CD4-positive, alpha-beta T cell treated with Interleukin-6 for 4 hours (primary cell): ENCODE measurements at regions not wholly inside any gene's neighbourhood (a gene's known extent, or its start where the extent isn't known, plus 50 kb on each side); places are given as distances from the start of the nearest gene placed in this dataset.

Experiments
- DNase-seq: peaks from one replicate; pipeline ENCODE4 v3.0.0-alpha.2; 2020; ENCODE audit warnings: mixed read lengths

DNA sequence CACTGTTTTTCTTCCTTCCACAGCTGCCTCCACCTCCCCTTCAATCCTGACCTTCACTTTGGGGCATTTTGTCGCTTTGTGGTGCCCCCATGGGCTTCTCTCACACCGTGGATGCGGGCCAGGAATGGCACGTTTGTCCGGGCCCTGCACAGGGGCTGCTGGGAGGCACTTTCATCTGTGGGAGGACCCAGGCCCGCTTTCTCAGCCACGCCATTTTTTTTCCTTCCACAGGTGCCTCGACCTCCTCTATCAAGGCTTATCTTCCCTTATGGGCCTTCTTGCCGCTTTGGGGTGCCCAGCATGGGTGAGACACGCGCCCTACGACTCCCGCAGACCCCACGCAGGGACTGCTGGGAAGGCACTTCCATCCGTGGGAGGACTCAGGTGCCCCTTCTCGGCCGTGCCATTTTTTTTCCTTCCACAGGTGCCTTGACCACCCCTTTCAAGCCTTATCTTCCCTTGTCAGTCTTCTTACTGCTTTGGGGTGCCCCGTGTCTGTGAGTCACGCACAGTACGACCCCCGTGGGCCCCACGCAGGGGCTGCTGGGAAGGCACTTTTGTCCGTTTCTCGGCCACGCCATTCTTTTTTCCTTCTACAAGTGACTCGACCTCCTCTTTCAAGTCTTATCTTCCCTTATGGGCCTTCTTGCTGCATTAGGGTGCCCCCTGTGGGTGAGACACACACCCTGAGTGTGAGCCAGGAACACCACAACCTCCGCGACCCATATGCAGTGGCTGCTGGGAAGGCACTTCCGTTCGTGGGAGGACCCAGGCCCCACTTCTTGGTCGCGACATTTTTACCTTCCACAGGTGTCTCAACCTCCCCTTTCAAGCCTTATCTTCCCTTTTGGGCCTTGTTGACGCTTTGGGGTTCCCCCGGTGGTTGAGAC, 270.7 kb downstream of the ALG10 start:
- DNase-seq, result no peak

DNA sequence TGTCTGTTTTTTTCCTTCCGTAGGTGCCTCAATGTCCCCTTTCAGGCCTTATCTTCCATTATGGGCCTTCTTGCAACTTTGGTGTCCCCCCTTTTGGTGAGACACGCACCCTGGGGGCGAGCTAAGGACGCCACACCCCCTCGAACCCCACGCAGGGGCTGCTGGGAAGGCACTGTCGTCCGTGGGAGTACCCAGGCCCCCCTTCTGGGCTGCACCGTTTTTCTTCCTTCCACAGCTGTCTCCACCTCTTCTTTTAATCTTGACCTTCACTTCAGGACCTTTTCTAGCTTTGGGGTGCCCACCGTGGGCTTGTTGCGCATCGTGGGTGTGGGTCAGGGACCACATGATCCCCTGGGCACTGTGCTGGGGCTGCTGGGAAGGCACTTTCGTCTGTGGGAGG, 271.8 kb downstream of the ALG10 start:
- no peak for DNase-seq

DNA sequence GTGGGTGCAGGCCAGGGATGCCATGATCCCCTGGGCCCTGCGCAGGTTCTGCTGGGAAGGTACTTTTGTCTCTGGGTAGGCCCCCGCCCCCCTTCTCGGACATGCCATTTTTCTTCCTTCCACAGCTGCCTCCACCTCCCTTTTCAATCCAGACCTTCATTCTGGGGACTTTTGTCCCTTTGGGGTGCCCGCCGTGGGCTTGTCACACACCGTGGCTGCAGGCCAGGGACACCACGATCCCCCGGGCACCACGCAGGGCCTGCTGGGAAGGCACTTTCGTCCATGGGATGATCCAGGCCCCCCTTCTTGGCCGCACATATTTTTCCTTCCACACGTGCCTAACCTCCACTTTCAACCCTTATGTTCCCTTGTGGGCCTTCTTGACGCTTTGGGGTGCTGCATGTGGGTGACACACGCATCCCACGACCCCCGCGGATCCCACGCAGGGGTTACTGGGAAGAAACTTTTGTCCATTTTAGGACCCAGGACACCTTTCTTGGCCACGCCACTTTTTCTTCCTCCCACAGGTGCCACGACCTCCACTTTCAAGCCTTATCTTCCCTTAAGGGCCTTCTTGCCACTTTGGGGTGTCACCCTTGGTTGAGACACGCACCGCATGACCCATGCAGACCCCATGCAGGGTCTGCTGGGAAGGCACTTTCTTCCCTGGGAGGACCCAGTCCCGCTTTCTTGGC, 272.5 kb downstream of the ALG10 start:
- no peak for DNase-seq

DNA sequence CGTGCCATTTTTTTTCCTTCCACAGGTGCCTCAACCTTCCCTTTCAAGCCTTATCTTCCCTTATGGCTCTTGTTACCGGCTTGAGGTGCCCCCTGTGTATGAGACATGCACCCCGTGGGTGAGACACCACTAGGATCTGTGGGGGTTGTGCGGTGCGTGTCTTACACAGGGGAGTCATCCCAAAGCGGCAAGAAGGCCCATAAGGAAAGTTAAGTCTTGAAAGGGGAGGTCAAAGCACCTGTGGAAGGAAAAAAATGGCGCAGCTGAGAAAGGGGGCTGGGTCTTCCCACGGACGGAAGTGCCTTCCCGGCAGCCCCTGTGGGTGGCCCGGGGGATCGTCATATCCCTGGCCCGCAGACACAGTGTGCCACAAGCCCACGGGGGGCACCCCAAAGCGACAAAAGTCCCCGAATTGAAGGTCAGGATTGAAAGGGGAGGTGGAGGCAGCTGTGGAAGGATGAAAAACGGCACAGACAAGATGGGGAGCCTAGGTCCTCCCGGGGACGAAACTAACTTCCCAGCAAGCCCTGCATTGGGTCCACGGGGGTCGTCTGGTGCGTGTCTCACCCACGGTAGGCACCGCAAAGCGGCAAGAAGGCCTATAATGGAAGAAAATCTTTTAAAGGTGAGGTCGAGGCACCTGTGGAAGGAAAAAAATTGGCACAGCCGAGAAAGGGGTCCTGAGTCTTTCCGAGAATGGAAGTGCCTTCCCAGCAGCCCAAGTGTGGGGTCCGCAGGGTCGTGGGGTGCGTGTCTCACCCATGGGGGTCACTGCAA, 273.3 kb downstream of the ALG10 start:
- DNase-seq, result no peak

DNA sequence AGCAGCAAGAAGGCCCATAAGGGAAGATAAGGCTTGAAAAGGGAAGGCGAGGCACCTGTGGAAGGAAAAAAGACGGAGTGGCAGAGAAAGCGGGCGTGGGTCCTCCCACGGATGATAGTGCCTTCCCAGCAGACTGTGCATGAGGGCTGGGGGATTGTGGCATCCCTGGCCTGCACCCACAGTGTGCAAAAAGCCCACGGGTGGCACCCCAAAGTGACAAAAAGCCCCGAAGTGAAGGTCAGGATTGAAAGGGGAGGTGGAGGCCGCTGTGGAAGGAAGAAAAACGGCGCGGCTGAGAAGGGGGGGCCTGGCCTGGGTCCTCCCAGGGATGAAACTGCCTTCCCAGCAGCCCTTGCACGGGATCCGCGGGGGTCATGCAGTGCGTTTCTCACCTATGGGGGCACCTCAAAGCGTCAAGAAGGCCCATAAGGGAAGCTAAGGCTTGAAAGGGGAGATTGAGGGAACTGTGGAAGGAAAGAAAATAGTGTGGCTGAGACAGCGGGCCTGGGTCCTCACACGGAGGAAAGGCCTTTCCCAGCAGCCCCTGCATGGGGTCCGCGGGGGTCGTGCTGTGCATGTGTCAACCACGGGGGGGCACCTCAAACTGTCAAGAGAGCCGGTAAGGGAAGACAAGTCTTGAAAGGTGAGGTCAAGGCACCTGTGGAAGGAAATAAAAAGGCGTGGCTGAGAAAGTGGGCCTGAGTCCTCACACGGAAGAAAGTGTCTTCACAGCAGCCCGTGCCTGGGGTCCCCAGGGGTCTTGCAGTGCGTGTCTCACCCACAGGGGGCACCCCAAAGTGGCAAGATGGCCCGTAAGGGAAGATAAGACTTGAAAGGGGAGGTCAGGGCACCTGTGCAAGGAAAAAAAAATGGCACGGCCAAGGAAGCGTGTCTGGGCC, 274.1 kb downstream of the ALG10 start:
- DNase-seq, result no peak

DNA sequence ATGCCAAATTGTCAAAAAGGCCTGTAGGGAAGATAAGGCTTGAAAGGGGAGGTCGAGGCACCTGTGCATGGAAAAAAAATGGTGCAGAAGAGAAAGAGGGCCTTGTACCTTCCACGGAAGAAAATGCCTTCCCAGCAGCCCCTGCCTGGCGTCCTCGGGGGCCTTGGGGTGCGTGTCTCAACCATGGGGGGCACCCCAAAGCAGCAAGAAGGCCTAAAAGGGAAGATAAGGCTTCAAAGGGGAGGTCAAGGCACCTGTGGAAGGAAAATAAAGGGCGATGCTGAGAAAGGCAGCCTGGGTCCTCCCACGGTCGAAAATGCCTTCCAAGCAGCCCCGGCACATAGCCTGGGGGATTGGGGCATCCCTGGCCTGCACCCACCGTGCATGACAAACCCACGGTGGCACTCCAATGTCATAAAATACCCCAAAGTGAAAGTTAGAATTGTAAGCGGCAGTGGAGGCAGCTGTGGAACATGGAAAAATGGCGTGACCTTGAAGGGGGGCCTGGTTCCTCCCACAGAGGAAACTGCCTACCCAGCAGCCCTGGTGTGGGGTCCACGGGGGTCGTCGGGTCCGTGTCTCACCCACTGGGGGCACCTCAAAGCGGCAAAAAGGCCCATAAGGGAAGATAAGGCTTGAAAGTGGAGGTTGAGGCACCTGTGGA, 275.0 kb downstream of the ALG10 start:
- DNase-seq, result no peak

DNA sequence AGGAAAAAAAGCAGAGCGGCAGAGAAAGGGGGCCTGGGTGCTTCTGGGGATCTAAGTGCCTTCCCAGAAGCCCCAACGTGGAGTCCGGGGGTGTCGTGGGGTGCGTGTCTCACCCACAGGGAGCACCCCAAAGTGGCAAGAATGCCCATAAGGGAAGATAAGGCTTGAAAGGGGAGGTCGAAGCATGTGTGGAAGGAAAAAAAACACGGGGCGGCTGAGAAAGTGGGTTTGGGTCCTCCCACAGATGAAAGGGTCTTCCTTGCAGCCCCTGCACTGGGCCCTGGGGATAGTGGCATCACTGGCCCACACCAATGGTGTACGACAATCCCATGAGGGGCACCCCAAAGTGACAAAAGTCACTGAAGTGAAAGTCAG, 275.5 kb downstream of the ALG10 start:
- DNase-seq, result no peak

DNA sequence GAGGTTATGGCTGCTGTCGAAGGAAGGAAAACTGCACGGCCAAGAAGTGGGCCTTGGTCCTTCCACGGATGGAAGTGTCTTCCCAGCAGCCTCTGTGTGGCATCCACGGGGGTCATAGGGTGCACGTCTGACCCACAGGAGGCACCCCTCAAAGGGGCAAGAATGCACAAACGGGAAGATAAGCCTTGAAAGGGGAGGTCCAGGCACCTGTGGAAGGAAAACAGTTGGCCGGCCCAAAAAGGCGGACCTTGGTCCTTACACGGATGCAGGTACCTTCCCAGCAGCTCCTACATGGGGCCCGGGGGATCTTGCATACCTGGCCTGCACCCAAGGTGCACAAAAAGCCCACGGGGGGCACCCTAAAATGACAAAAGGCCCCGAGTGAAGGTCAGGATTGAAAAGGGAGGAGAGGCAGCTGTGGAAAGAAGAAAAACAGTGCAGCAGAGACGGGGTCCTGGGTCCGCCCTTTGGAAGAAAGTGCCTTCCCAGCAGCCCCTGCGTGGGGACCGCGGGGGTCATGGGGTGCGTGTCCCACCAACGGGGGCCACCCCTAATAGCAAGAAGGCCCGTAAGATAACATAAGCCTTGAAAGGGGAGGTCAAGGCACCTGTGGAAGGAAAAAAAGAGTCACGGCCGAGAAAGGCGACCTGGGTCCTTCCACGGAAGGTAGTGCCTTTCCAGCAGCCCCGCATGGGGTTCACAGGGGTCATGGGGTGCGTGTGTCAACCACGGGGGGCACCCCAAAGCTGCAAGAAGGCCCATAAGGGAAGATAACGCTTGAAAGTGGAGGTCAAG, 276.1 kb downstream of the ALG10 start:
- no peak for DNase-seq

DNA sequence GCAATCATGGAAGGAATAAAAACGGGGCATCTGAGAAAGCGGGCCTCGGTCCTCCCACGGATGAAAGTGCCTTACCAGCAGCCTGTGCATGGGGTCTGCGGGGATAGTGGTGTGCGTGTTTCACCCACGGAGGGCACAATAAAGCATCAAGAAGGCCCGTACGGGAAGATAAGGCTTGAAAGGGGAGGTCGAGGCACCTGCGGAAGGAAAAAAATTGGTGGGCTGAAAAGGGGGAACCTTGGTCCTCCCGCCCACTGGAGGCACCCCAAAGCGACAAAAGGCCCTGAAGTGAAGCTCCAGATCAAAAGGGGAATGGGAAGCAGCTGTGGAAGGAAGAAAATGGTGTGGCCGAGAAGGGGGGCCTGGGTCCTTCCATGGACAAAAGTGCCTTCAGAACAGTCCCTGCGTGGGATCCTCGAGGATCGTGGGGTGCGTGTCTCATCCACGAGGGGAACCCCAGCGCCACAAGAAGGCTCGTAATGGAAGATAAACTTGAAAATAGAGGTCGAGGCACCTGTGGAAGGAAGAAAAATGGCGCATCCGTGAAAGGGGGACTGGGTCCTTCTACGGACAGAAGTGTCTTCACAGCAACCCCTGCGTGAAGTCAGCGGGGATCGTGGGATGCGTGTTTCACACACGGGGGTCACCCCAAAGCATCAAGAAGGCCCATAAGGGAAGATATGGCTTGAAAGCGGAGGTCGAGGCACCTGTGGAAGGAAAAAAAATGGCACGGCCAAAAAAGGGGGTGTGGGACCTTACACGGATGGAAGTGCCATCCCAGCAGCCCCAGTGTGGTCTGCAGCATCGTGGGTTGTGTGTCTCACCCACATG, 276.9 kb downstream of the ALG10 start:
- no peak for DNase-seq

DNA sequence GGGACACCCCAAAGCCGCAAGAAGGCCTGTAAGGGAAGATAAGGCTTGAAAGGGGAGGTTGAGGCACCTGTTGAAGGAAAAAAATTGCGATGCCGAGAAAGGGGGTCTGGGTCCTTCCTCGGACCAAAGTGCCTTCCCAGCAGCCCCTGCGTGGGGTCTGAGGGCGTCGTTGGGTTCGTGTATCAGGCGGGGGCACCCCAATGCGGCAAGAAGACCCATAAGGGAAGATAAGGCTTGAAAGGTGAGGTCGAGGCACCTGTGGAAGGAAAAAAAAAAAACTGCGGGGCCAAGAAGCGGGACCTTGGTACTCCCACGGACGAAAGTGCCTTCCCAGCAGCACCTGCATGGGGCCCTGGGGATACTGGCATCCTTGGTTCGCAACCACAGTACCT, 277.5 kb downstream of the ALG10 start:
- no peak for DNase-seq

DNA sequence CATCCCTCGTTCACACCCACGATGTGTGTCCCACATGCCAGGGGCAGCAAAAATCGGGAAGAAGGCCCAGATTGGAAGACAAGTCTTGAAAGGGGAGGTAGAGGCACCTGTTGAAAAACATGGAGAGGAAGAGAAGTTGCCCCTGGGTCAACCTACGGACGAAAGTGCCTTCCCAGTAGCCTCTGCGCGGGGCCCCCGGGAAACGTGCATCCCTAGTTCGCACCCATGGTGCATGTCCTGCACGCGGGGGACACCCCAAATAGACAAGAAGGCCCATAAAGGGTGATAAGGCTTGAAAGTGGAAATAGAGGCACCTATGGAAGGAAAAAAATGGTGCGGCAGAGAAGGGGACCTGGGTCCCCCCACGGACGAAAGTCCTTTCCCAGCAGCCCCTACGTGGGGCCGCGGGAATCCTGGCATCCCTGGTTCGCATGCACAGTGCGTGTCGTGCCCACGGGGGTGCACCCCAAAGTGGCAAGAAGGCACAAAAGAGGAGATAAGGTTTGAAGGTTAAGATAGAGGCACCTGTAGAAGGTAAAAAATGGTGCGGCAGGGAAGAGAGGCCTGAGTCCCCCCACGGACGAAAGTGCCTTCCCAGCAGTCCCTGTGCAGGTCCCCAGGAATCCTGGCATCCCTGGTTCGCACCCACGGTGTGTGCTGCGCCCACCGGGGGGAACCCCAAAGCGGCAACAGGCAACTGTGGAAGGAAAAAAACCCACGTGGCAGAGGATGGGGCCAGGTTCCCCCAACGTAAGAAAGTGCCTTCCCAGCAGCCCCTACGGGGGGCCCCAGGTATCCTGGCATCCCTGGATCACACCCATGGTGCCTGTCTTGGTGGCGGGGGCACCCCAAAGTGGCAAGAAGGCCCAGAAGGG, 278.3 kb downstream of the ALG10 start:
- DNase-seq, result no peak

DNA sequence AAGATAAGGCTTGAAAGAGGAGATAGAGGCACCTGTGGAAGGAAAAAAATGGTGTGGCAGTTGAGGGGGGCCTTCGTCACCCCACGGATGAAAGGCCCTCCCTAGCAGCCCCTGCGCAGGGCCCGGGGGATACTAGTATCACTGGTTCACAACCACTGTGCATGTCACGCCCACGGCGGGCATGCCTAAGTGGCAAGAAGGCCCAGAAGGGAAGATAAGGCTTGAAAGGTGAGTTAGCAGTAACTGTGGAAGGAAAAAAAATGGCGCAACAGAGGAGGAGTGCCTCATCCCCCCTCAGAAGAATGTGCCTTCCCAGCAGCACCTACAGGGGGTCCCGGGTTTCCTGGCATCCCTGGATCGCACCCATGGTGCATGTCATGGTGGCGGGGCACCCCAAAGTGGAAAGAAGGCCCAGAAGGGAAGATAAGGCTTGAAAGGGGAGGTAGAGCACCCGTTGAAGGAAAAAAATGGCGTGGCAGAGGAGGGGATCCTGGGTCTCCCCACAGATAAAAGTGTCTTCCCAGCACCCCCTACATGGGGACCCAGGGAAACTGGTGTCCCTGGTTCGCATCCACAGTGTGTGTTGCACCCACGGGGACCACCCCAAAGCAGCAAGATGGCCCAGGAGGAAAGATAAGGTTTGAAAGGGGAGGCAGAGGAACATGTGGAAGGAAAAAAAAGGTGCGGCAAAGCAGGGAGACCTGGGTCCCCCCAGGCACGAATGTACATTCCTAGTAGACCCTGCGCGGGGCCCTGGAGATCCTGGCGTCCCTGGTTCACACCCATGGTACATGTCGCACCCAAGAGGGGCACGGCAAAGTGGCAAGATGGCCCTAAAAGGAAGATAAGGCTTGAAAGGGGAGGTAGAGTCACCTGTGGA, 279.2 kb downstream of the ALG10 start:
- no peak for DNase-seq

DNA sequence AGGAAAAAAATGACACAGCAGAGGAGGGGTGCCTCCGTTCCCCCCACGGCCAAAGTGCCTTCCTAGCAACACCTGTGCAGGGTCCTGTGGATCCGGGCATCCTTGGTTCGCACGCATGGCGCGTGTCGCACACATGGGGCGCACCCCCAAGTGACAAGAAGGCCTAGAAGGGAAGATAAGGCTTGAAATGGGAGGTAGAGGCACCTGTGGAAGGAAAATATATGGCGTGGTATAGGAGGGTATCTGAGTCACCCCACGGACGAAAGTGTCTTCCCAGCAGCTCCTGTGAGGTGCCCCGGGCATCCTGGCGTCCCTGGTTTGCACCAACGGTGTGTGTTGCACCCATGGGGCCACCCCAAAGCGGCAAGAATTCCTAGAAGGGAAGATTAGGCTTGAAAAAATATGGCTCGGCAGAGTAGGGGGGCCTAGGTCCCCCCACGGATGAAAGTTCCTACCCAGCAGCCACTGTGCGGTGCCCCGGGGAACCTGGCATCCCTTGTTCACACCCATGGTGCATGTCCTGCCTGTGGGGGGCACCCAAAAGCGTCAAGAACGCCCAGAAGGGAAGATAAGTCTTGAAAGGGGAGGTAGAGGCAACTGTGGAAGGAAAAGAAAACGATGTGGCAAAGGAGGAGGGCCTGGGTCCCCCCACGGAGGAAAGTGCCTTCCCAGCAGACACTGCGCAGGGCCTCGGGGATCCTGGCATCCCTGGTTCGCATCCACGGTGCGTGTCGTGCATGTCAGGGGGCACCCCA, 280.0 kb downstream of the ALG10 start:
- no peak for DNase-seq

DNA sequence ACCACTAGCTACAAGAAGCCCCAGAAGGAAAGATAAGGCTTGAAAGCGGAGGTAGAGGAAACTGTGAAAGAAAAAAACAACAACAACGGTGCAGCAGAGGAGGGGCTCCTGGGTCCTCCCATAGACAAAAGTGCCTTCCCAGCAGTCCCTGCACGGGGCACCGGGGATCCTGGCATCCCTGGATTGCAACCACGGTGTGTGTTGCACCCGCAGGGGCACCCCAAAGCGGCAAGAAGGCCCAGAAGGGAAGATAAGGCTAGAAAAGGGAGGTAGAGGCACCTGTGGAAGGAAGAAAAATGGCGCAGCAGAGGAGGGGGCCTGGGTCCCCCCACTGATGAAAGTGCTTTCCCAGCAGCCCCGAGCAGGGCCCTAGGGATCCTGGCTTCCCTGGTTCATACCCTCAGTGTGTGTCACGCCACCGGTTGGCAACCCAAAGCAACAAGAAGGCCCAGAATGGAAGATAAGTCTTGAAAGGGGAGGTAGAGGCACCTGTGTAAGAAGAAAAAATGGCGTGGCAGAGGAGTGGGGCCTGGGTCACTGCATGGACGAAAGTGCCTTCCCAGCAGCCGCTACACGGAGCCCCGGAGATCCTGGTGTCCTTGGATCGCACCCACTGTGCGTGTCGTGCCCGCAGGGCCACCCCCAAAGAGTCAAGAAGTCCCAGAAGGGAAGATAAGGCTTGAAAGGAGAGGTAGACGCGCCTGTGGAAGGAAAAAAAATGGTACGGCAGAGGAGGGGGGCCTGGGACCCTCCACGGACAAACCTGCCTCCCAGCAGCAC, 281.0 kb downstream of the ALG10 start:
- DNase-seq, result no peak

DNA sequence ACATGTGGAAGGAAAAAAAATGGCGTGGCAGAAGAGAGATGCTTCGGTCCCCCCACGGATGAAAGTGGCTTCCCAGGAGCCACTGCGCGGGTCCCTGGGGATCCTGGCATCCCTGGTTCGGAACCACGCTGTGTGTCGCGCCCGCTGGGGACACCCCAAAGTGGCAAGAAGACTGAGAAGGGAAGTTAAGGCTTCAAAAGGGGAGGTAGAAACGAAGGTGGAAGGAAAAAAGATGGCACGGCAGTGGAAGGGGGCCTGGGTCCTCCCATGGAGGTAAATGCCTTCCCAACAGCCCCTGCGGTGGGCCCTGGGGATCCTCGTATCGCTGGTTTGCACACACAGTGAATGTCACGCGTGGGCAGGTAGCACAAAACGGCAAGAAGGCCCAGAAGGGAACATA, 281.7 kb downstream of the ALG10 start:
- DNase-seq, result no peak

DNA sequence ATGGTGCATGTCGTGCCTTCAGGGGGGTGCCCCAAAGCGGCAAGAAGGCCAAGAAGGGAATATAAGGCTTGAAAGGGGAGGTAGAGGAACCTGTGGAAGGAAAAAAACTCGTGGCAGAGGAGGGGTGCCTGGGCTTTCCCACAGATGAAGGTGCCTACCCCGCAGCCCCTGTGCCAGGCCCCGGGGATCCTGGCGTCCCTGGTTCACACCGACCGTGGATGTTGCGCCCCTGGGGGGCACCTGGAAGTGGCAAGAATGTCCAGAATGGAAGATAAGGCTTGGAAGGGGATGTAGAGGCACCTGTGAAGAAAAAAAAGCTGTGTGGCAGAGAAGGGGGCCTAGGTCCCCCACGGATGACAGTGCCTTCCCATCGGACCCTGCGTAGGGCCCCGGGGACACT, 282.2 kb downstream of the ALG10 start:
- no peak for DNase-seq

DNA sequence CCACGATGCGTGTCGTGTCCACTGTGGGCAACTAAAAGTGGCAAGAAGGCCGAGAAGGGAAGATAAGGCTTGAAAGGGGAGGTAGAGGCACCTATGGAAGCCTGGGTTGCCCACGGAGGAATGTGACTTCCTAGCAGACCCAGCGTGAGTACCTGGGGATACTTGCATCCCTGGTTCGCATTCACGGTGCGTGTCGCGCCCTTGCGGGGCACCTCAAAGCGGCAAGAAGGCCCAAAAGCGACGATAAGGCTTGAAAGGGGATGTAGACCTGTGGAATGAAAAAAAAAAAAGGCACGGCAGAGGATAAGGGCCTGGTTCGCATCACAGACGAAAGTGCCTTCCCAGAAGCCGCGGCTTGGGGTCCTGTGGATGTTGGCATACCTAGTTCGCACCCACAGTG, 282.9 kb downstream of the ALG10 start:
- no peak for DNase-seq
